ENCODE measurements at regions not wholly inside any gene's neighbourhood (a gene's known extent, or its start where the extent isn't known, plus 50 kb on each side); places are given as distances from the start of the nearest gene placed in this dataset.

DNA sequence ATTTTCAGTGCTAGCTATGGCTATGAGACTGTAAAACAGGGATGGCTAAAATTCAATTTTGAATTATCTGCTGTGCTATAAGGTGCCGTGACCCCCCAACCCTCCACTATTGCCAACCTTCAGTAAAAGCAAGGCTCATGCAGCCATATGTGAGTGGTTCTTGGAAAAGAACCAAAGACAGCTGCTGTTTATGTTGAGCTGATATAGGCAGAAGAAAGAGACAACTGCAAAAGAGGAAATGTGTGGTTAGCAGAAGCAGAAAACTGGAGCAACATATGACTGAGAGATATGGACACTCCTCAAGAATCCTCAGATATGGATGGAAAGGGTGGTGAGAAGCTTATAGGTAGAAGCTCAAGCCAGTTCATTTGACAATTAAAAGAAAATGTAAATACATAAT, 200.3 kb downstream of the TLE1 start:
- TF ChIP-seq POLR2AphosphoS5 (IDR thresholded peaks at IDR 0.05; ENCODE audit: low read depth, low read length), result no peak
- TF ChIP-seq, protein P1, sequence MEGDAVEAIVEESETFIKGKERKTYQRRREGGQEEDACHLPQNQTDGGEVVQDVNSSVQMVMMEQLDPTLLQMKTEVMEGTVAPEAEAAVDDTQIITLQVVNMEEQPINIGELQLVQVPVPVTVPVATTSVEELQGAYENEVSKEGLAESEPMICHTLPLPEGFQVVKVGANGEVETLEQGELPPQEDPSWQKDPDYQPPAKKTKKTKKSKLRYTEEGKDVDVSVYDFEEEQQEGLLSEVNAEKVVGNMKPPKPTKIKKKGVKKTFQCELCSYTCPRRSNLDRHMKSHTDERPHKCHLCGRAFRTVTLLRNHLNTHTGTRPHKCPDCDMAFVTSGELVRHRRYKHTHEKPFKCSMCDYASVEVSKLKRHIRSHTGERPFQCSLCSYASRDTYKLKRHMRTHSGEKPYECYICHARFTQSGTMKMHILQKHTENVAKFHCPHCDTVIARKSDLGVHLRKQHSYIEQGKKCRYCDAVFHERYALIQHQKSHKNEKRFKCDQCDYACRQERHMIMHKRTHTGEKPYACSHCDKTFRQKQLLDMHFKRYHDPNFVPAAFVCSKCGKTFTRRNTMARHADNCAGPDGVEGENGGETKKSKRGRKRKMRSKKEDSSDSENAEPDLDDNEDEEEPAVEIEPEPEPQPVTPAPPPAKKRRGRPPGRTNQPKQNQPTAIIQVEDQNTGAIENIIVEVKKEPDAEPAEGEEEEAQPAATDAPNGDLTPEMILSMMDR (IDR thresholded peaks at IDR 0.05), result no peak
- no peak for TF ChIP-seq TCF7L2 (IDR thresholded peaks at IDR 0.05; ENCODE audit: low read depth, low read length)

All from Panc1 (cell line).